Glutamatergic neuron (in vitro differentiated cells): ENCODE measurements at regions not wholly inside any gene's neighbourhood (a gene's known extent, or its start where the extent isn't known, plus 50 kb on each side); places are given as distances from the start of the nearest gene placed in this dataset.
A peak's percentile ranks its signal among the peaks of the same experiment; 100 is the strongest.

Experiments used
- DNase-seq: peaks from one replicate; pipeline ENCODE4 v3.0.0; 2022
- H3K27ac Mint-ChIP-seq: one replicate; pipeline ENCODE4 v1.8.0; 2020; ENCODE audit warnings: mild to moderate bottlenecking, mixed read lengths, inconsistent platforms; ENCODE audit not compliant: unreplicated experiment
- H3K27me3 Mint-ChIP-seq: one replicate; pipeline ENCODE4 v1.8.0; 2020; ENCODE audit warnings: mild to moderate bottlenecking, moderate library complexity, mixed read lengths, inconsistent platforms; ENCODE audit not compliant: unreplicated experiment
- H3K36me3 Mint-ChIP-seq: one replicate; pipeline ENCODE4 v1.8.0; 2020; ENCODE audit warnings: mild to moderate bottlenecking, mixed read lengths, inconsistent platforms; ENCODE audit not compliant: unreplicated experiment
- H3K4me1 Mint-ChIP-seq: one replicate; pipeline ENCODE4 v1.8.0; 2020; ENCODE audit warnings: mild to moderate bottlenecking, low read depth, mixed read lengths, inconsistent platforms; ENCODE audit not compliant: unreplicated experiment
- H3K4me3 Mint-ChIP-seq: one replicate; pipeline ENCODE4 v1.8.0; 2020; ENCODE audit warnings: mild to moderate bottlenecking, mixed read lengths, inconsistent platforms; ENCODE audit not compliant: unreplicated experiment
- H3K9me3 Mint-ChIP-seq: one replicate; pipeline ENCODE4 v1.8.0; 2020; ENCODE audit warnings: mild to moderate bottlenecking, moderate library complexity, mixed read lengths, inconsistent platforms; ENCODE audit not compliant: unreplicated experiment
- CTCF ChIP-seq: fragments of 200-600 bp; sonication (generic); IDR thresholded peaks from one replicate; pipeline ENCODE4 v1.5.0; 2021; ENCODE audit not compliant: partially characterized antibody, unreplicated experiment

DNA sequence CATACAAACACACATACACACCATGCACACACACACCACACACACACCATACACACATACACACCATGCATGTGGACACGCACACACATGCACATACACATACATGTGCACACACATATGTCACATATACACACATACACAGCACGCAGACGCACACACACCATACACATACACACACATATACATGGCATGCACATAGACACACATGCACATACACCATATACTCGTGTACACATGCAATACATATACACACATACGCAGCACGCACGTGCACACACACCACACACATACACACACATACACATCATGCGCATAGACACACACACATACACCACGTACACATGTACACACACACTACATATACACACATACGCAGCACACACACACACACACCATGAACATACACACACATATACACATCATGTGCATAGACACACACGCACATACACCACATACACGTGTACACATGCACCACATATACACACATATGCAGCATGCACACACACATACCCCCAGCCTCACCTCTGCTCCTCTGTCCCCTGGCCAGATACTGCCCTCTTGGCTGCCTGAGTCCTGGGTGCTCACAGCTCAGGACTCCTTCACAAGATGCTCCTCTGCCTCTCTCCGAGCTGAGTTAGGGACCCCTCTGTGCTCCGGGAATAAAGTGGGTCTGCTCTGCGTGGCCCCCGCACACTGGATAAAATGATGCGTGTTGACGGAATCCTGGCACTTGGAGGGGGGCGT lies 70.9 kb upstream of the ARHGEF7 start:
- Mint-ChIP-seq H3K4me1 (peaks cover 7% of the 10 kb centered on the region), H3K4me3 (no peak overlapping the region), H3K27me3 (peaks cover 5% of the 10 kb centered on the region), H3K36me3 (peaks cover 15% of the 10 kb centered on the region), H3K9me3 (no peaks in the 10 kb centered on the region), H3K27ac (no peak overlapping the region)
- TF ChIP-seq CTCF, result no peak
- no peak for DNase-seq

DNA sequence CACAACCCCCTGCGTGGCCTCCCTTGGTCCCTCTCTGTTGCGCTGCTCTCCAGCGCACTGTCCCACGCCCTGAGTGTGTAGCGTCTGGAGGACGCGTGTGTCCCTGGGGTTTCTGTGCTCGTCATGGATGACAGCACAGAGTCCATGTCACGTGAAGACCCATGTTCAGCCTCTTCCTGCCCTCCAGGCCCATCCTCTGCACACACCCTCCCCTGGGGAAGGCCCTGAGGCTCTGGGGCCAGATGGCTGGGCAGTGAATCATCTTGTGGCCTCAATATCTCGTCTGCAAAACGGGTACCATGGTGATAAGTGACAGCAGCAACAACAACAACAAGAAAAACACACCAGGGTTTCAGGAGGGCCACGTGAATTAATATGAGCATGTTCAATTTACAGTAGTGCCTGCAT lies 71.5 kb upstream of the ARHGEF7 start:
- H3K4me1 Mint-ChIP-seq, result peaks cover 7% of the 10 kb centered on the region
- peaks cover 15% of the 10 kb centered on the region for H3K36me3 Mint-ChIP-seq
- no peaks in the 10 kb centered on the region for H3K9me3 Mint-ChIP-seq
- H3K4me3 Mint-ChIP-seq, result peak overlapping the region; percentile 48
- H3K27ac Mint-ChIP-seq, result no peak overlapping the region
- no peak for DNase-seq
- peaks cover 5% of the 10 kb centered on the region for H3K27me3 Mint-ChIP-seq
- no peak for TF ChIP-seq CTCF

DNA sequence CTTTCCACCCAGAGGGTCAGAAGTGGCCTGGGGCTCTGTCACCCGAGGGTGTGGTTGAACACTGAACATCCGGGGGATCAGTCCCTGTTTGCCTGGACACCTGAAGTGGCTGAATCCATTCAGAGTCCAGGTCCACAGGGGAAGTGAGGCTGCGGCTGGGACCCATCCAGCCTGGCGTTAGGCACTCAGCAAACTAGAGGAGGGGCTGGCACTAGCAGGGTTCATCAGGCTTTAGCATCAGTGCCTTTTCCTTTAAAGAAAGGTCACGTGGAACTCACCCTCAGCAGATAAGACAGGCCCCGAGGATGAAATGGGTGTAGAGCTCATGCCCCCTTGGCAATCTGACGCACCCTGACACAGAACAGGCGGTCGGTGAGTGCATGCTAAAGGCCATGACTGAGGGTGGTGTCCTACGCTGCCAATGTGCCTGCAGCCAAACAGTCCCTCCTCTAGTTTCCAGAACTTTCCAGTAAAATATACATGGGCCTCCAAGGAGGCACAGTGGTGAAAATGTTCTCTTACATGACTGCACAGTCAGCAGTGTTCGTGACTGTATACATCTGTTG lies 72.4 kb upstream of the ARHGEF7 start:
- no peak for DNase-seq
- peaks cover 15% of the 10 kb centered on the region for H3K36me3 Mint-ChIP-seq
- no peak overlapping the region for H3K4me3 Mint-ChIP-seq
- H3K27ac Mint-ChIP-seq, result no peak overlapping the region
- peaks cover 5% of the 10 kb centered on the region for H3K27me3 Mint-ChIP-seq
- peaks cover 9% of the 10 kb centered on the region for H3K4me1 Mint-ChIP-seq
- no peaks in the 10 kb centered on the region for H3K9me3 Mint-ChIP-seq
- no peak for TF ChIP-seq CTCF

GRCh38 chr13:111040830-111041229 lies 74.3 kb upstream of the ARHGEF7 start:
- peaks cover 2% of the 10 kb centered on the region for H3K27me3 Mint-ChIP-seq
- H3K4me1 Mint-ChIP-seq, result peaks cover 17% of the 10 kb centered on the region
- no peak overlapping the region for H3K4me3 Mint-ChIP-seq
- no peak for DNase-seq
- H3K9me3 Mint-ChIP-seq, result peaks cover 2% of the 10 kb centered on the region
- H3K36me3 Mint-ChIP-seq, result peaks cover 10% of the 10 kb centered on the region
- no peak for TF ChIP-seq CTCF
- no peak overlapping the region for H3K27ac Mint-ChIP-seq

- no peak for DNase-seq
- Mint-ChIP-seq H3K9me3 (peaks cover 2% of the 10 kb centered on the region), H3K4me1 (peaks cover 17% of the 10 kb centered on the region), H3K27ac (no peak overlapping the region), H3K27me3 (peaks cover 2% of the 10 kb centered on the region), H3K4me3 (no peak overlapping the region), H3K36me3 (peaks cover 10% of the 10 kb centered on the region)
- TF ChIP-seq CTCF, result no peak
These were observed 75.4 kb upstream of the ARHGEF7 start for GRCh38 chr13:111039735-111040134.
